PC-9 (cell line): ENCODE measurements at regions not wholly inside any gene's neighbourhood (a gene's known extent, or its start where the extent isn't known, plus 50 kb on each side); places are given as distances from the start of the nearest gene placed in this dataset.

Experiments used
- CTCF ChIP-seq: fragments of 200-600 bp; sonication (generic); conservative IDR thresholded peaks from 2 replicates; pipeline ENCODE4 v1.6.1; 2017; ENCODE audit warnings: mixed run types, antibody characterized with exemption, mild to moderate bottlenecking, moderate library complexity
- EZH2 ChIP-seq: fragments of 200-600 bp; sonication (generic); IDR thresholded peaks from 2 replicates; pipeline ENCODE4 v1.8.0; 2017; ENCODE audit warnings: antibody characterized with exemption, low read depth

DNA sequence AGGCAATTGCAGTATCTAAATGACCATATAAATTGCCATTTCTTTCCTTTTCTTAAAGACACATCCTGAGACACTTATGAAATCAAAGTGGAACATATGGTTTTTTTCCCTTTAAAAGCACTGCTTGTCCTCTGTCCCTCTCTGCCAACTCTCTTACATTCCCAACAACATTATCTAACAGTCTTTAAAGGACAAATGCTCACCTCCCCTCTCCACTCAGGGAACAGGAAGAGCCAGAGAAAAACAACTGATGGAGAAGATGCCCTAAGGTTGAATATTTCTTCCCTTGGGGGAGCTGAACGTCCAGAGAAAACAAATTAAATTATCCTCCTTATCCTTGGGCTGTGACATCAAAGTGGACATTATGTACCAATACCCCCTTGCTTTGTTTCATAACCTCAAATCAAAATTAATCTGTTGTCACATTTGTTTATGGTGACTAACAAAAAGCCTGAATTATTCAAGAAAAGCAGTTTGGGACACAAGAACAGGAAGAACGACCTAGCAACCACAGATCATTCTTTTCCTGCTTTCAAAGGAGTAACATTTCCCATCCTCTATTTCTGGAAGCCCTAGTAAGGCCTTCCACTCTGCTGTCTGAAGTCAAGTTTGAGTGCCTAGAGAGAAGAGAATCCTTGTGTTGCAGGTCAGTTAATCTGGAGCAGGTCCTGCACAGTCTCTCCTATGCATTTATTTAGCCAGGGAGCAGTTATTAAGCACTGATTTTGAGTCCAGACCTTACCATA, 52.6 kb upstream of the PAGE1 start:
- no peak for TF ChIP-seq CTCF
- no peak for TF ChIP-seq EZH2
